Endothelial cell of umbilical vein (primary cell): ENCODE measurements at regions not wholly inside any gene's neighbourhood (a gene's known extent, or its start where the extent isn't known, plus 50 kb on each side); places are given as distances from the start of the nearest gene placed in this dataset.

Experiments used
- BruUV-seq: library from RNA; stranded (reverse); fragments of 400-500 nt; replicated peaks from 2 replicates; lab custom pipeline; 2021; lab: Mats Ljungman, UMichigan
- CTCF ChIA-PET: fragments of 300-600, 350-600 bp; sonication (Branson Sonifier 250); formaldehyde crosslinking; loops from one replicate; lab custom pipeline; 2021; ENCODE audit warnings: antibody characterized with exemption, inconsistent platforms; lab: Charles Lee
- POLR2A ChIA-PET: fragments of 300-600, 350-600 bp; sonication (Branson Sonifier 250); formaldehyde crosslinking; loops from one replicate; lab custom pipeline; 2021; ENCODE audit warnings: antibody characterized with exemption, inconsistent platforms; lab: Charles Lee
- DNase-seq: peaks from one replicate; pipeline ENCODE4 v3.0.0-alpha.2; 2011; ENCODE audit warnings: low read depth, low spot score
- FAIRE-seq: peaks from 2 replicates; lab custom pipeline; 2011; peaks lifted over from hg19 to GRCh38; lab: Jason Lieb, UNC
- H2AFZ ChIP-seq: 2 replicates; pipeline ENCODE4 v1.6.0; 2012; ENCODE audit warnings: low read depth, low read length, control low read depth, inconsistent platforms
- H3K27ac ChIP-seq: 2 replicates; pipeline ENCODE4 v1.5.1; 2011; ENCODE audit warnings: low read depth, mild to moderate bottlenecking, control low read depth, low read length, moderate library complexity; ENCODE audit not compliant: insufficient read depth
- H3K27me3 ChIP-seq, 2 experiments: 2 replicates each; pipeline versions ENCODE4 v1.6.0 to v1.6.1; 2011; ENCODE audit warnings: low read length in 2 of 2, mixed read lengths in 1 of 2; ENCODE audit not compliant: control insufficient read depth in 2 of 2, insufficient read depth in 2 of 2
- H3K36me3 ChIP-seq, 2 experiments: 2 replicates in 1 of 2; 3 replicates in 1 of 2; pipeline ENCODE4 v1.5.1; 2011; ENCODE audit warnings: low read length in 2 of 2, mild to moderate bottlenecking in 1 of 2, moderate library complexity in 1 of 2; ENCODE audit not compliant: control insufficient read depth in 2 of 2, insufficient read depth in 2 of 2; ENCODE audit errors: extremely low read depth in 1 of 2
- H3K4me1 ChIP-seq: 3 replicates; pipeline ENCODE4 v1.5.1; 2011; ENCODE audit warnings: mild to moderate bottlenecking, low read length; ENCODE audit not compliant: control insufficient read depth, insufficient read depth; ENCODE audit errors: extremely low read depth
- H3K4me2 ChIP-seq: 2 replicates; pipeline ENCODE4 v1.6.1; 2011; ENCODE audit warnings: low read length, control low read depth, mixed read lengths; ENCODE audit not compliant: insufficient read depth
- H3K4me3 ChIP-seq, 3 experiments: fragments of 200-600 bp in 1 of 3; sonication (generic), shearing (Covaris generic) in 1 of 3; replicated peaks in 1 of 3; 2 replicates each; pipeline ENCODE4 v1.5.1; 2011 to 2016; ENCODE audit warnings: control low read depth in 3 of 3, low read length in 3 of 3, mild to moderate bottlenecking in 2 of 3, inconsistent platforms in 1 of 3, low read depth in 1 of 3, moderate library complexity in 1 of 3; ENCODE audit not compliant: insufficient read depth in 1 of 3
- H3K79me2 ChIP-seq: 2 replicates; pipeline ENCODE4 v1.6.0; 2012; ENCODE audit warnings: low read length, inconsistent platforms; ENCODE audit not compliant: control insufficient read depth, insufficient read depth
- H3K9ac ChIP-seq: replicated peaks from 2 replicates; pipeline ENCODE3; 2011; ENCODE audit warnings: low read length, control low read depth; ENCODE audit not compliant: insufficient read depth; ENCODE audit errors: extremely low read depth
- H3K9me1 ChIP-seq: replicated peaks from 3 replicates; pipeline ENCODE4 v1.6.0; 2011; ENCODE audit warnings: mild to moderate bottlenecking, low read length; ENCODE audit not compliant: control insufficient read depth, insufficient read depth; ENCODE audit errors: extremely low read depth
- H3K9me3 ChIP-seq: replicated peaks from 2 replicates; pipeline ENCODE4 v1.5.1; 2012; ENCODE audit warnings: low read length, inconsistent platforms; ENCODE audit not compliant: control insufficient read depth, insufficient read depth
- H4K20me1 ChIP-seq: replicated peaks from 2 replicates; pipeline ENCODE3; 2011; ENCODE audit warnings: mild to moderate bottlenecking, low read length; ENCODE audit not compliant: control insufficient read depth, insufficient read depth; ENCODE audit errors: extremely low read depth
- EZH2 ChIP-seq: IDR thresholded peaks from 2 replicates; pipeline ENCODE4 v1.6.1; 2012; ENCODE audit warnings: borderline replicate concordance, low read depth, mild to moderate bottlenecking, moderate library complexity, low read length, inconsistent platforms; ENCODE audit not compliant: severe bottlenecking
- FOS ChIP-seq: IDR thresholded peaks from 2 replicates; pipeline ENCODE4 v1.6.1; 2011; ENCODE audit warnings: mild to moderate bottlenecking, low read length, moderate library complexity, borderline replicate concordance; ENCODE audit not compliant: insufficient read depth
- GATA2 ChIP-seq: IDR thresholded peaks from 2 replicates; pipeline ENCODE4 v1.7.0; 2011; ENCODE audit warnings: low read depth, mild to moderate bottlenecking, moderate library complexity, mixed read lengths, low read length; ENCODE audit not compliant: insufficient read length, insufficient read depth
- JUN ChIP-seq: IDR thresholded peaks from 2 replicates; pipeline ENCODE4 v1.6.1; 2011; ENCODE audit warnings: borderline replicate concordance, low read depth; ENCODE audit not compliant: insufficient read length, insufficient read depth
- MYC ChIP-seq: IDR thresholded peaks from one replicate; pipeline ENCODE4 v1.6.1; 2011; ENCODE audit warnings: mild to moderate bottlenecking, low read depth, low read length
- POLR2A ChIP-seq: IDR thresholded peaks from 2 replicates; pipeline ENCODE4 v1.6.1; 2012; ENCODE audit warnings: low read depth, mild to moderate bottlenecking, control low read depth, low read length
- POLR2AphosphoS5 ChIP-seq: IDR thresholded peaks from 2 replicates; pipeline ENCODE4 v1.6.1; 2012; ENCODE audit warnings: low read depth, mild to moderate bottlenecking, control low read depth, low read length, moderate library complexity; ENCODE audit not compliant: insufficient read depth
- dilution Hi-C: fragments of 300-500 bp; cut with MboI; formaldehyde crosslinking; loops from one replicate; pipeline ENCODE4 v1.15.0; 2019; ENCODE audit warnings: low sequenced_read_pairs; ENCODE audit not compliant: extremely low pct_ligation_motif_present
- intact Hi-C: fragments of 100-400 bp; cut with micrococcal nuclease; formaldehyde crosslinking; loops from one replicate; pipeline ENCODE4 v1.10.0; 2022
- TF ChIP-seq, protein P1 (sequence below), 2 donors: IDR thresholded peaks; 1 replicate in 1 of 2; 2 replicates in 1 of 2; pipeline ENCODE4 v1.5.1; 2011; ENCODE audit warnings: low read length in 2 of 2, mild to moderate bottlenecking in 2 of 2, moderate library complexity in 2 of 2, control low read depth in 1 of 2, inconsistent platforms in 1 of 2, low read depth in 1 of 2; ENCODE audit not compliant: insufficient read depth in 1 of 2; ENCODE audit errors: extremely low read depth in 1 of 2
- TF ChIP-seq, protein P2 (sequence below): IDR thresholded peaks from 2 replicates; pipeline ENCODE4 v1.6.1; 2011; ENCODE audit not compliant: insufficient read depth, insufficient read length

DNA sequence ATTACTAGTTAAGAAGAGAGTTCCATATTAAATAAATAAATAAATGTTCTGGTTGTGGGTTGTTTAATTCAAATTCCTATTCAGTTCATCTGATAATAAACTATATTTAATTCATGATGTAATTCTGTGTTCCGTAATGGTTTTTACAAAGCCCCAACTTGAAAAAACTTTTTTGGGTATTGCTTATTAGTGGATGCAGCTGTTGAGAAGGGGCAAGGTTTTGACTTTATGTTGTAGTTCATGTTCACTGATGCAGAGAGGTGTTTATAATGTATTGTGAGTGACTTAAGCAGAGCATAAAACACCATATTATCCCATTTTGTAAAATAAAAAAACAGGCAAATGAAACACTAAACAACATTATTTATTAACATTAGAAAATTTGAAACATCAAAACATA is 107.3 kb upstream of the TNFSF11 start:
- no peak for FAIRE-seq
- TF ChIP-seq FOS: no peak
- no peak for TF ChIP-seq EZH2
- TF ChIP-seq, protein P1, sequence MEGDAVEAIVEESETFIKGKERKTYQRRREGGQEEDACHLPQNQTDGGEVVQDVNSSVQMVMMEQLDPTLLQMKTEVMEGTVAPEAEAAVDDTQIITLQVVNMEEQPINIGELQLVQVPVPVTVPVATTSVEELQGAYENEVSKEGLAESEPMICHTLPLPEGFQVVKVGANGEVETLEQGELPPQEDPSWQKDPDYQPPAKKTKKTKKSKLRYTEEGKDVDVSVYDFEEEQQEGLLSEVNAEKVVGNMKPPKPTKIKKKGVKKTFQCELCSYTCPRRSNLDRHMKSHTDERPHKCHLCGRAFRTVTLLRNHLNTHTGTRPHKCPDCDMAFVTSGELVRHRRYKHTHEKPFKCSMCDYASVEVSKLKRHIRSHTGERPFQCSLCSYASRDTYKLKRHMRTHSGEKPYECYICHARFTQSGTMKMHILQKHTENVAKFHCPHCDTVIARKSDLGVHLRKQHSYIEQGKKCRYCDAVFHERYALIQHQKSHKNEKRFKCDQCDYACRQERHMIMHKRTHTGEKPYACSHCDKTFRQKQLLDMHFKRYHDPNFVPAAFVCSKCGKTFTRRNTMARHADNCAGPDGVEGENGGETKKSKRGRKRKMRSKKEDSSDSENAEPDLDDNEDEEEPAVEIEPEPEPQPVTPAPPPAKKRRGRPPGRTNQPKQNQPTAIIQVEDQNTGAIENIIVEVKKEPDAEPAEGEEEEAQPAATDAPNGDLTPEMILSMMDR (IDR thresholded peaks at IDR 0.05; ENCODE audit: extremely low read depth in 1 of 2, insufficient read depth in 1 of 2, low read depth in 1 of 2, low read length in 2 of 2): no peak
- TF ChIP-seq JUN: no peak
- TF ChIP-seq POLR2AphosphoS5: no peak
- no peak for TF ChIP-seq POLR2A
- no peak for TF ChIP-seq MYC
- TF ChIP-seq GATA2: no peak
- TF ChIP-seq, protein P2, sequence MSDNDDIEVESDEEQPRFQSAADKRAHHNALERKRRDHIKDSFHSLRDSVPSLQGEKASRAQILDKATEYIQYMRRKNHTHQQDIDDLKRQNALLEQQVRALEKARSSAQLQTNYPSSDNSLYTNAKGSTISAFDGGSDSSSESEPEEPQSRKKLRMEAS: no peak

More for the DNA sequence above, 107.3 kb upstream of the TNFSF11 start:
- Histone ChIP-seq H3K27ac (no peak overlapping the region), H3K9ac (no peak overlapping the region), H4K20me1 (no peaks in the 10 kb centered on the region), H3K79me2 (no peaks in the 10 kb centered on the region), H3K4me3 (no peak overlapping the region), H3K9me3 (no peaks in the 10 kb centered on the region), H3K4me1 (no peaks in the 10 kb centered on the region), H3K36me3 (no peaks in the 10 kb centered on the region), H3K4me2 (no peak overlapping the region), H2AFZ (no peak overlapping the region), H3K9me1 (no peaks in the 10 kb centered on the region), H3K27me3 (peaks cover 0 to 2% of the 10 kb centered on the region in 2 experiments)
- CTCF ChIA-PET: no interaction called here
- no peak for DNase-seq
- intact Hi-C loops: no loop called here
- dilution Hi-C loops: no loop called here
- no TSS peak for BruUV-seq
- POLR2A ChIA-PET: no interaction called here
